ENCODE measurements at regions not wholly inside any gene's neighbourhood (a gene's known extent, or its start where the extent isn't known, plus 50 kb on each side); places are given as distances from the start of the nearest gene placed in this dataset.
"Not testable (repeated sequence)": the region's sequence is repeated elsewhere in the genome, so short reads cannot be mapped to it uniquely, and the experiment has no call there.

- no peak for DNase-seq
These were observed 311.2 kb upstream of the PRR16 start for GRCh38 chr5:120152931-120153330.

DNA sequence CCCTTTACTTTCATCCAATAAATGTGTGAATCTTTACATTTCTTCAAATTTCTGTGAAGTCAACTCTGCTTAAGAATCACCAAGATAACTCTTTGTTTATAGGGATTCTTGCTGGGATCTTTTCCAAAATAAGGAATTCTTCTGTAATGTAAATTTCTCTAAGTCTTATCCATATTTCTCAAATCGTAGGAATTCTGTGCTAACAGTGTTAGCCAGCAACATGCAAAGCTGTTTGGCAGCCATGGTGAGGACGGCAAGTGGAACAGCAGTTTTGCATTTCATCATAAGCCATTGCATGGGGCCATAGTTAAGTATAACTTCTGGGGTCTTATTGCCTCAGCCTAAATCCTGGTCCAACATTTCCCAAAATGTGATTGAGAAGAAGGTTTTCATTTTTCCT is 310.5 kb upstream of the PRR16 start:
- no peak for DNase-seq

GRCh38 chr5:120155873-120156272 is 308.2 kb upstream of the PRR16 start:
- DNase-seq = no peak

- DNase-seq = no peak
These were observed 305.9 kb upstream of the PRR16 start for GRCh38 chr5:120158211-120158610.

- DNase-seq = no peak
These were observed 304.9 kb upstream of the PRR16 start for GRCh38 chr5:120159155-120159554.

DNA sequence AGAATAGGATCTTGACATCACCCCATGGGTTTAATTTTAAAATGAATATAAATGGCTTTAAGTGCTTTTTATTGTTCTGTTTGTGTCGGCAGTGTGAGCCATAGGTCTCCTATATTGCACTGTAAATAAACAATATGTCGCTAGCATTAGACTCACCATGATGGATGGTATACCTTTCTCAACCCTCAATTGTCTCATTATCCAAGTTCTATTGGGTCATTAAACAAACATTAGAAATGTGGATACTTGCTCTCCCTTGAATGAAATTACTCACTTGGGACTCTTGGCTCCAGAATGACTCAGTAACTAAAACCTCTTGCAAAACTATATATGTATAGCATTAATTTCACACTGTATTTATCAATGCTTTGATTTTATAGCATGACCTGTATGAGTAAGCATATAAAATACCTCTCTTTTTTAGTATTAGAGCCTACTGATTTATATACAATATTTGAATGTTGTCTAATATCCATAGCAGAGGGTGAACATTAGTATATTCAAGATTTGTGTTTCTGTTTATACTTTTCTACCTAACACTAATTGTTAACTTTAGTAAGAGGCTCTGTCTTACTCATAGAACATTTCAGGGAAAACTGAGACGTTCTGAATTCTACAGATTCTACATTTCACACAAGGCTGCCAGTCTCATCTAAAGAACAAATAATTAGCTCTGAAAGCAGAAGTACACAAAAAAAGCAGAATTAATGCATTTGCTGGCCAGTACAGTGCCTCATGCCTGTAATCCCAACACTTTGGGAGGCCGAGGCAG is 303.8 kb upstream of the PRR16 start:
- DNase-seq = peak; percentile 20

GRCh38 chr5:120162321-120162720 is 301.8 kb upstream of the PRR16 start:
- DNase-seq = no peak

DNA sequence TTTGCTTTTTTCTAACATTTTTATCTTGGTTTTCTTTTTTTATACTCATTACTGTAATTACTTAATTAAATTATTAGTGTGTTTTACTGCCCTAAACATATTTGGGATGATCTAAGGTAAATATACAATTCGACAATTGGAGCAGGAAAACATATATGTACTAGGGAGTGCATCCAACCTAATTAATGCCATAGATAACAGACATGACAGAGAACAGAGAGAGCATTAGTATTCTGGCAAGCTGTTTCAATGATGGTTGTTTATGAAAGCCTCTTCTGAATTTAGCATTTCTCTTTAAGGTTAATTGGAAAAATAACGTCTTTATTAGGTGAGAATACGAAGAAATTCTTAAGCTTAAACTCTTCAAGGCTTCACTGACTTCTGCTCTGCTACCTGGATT is 300.1 kb upstream of the PRR16 start:
- no peak for DNase-seq

GRCh38 chr5:120164986-120165385 is 299.1 kb upstream of the PRR16 start:
- DNase-seq = no peak

- no peak for DNase-seq
These were observed 291.0 kb upstream of the PRR16 start for GRCh38 chr5:120173125-120173524.

DNA sequence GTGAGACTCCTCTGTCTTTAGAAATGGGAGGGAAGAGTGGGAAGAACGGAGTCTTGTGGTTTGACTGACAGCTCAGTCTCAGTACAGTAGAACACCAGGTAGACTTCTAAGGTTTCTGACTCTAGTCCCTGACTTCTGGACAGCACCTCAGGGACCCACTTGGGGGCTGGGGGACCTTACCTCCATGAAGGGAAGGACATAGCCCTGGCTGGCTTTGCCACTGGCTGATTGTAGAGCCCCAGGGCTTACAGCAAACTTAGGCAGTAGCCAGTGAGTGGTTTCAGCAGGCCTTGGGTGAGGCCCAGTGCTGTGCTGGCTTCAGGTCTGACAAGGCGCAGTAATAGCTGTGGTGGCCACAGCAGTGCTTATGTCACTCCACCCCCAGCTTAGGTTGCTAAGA is 290.0 kb upstream of the PRR16 start:
- no peak for DNase-seq

DNA sequence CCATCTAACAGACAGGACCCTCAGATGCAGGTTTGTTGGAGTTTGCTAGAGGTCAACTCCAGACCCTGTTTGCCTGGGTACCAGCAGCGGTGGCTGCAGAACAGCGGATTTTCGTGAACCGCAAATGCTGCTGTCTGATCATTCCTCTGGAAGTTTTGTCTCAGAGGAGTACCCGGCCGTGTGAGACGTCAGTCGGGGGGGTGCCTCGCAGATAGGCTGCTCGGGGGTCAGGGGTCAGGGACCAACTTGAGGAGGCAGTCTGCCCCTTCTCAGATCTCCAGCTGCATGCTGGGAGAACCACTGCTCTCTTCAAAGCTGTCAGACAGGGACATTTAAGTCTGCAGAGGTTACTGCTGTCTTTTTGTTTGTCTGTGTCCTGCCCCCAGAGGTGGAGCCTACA is 282.9 kb upstream of the PRR16 start:
- not testable (repeated sequence) for DNase-seq

DNA sequence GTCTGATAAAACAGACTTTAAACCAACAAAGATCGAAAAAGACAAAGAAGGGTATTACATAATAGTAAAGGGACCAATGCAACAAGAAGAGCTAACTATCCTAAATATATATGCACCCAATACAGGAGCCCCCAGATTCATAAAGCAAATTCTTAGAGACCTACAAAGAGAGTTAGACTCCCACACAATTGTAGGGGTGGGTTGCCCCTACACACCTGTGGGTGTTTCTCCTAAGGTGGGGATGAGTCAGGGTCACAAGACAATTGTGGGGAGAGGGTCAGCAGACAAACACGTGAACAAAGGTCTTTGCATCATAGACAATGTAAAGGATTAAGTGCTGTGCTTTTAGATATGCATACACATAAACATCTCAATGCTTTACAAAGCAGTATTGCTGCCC is 269.4 kb upstream of the PRR16 start:
- DNase-seq = not testable (repeated sequence)

- DNase-seq = no peak
These were observed 264.5 kb upstream of the PRR16 start for GRCh38 chr5:120199559-120199958.

GRCh38 chr5:120207129-120207528 is 257.0 kb upstream of the PRR16 start:
- no peak for DNase-seq

- no peak for DNase-seq
These were observed 247.1 kb upstream of the PRR16 start for GRCh38 chr5:120217001-120217400.

- DNase-seq = no peak
These were observed 244.1 kb upstream of the PRR16 start for GRCh38 chr5:120219988-120220387.

DNA sequence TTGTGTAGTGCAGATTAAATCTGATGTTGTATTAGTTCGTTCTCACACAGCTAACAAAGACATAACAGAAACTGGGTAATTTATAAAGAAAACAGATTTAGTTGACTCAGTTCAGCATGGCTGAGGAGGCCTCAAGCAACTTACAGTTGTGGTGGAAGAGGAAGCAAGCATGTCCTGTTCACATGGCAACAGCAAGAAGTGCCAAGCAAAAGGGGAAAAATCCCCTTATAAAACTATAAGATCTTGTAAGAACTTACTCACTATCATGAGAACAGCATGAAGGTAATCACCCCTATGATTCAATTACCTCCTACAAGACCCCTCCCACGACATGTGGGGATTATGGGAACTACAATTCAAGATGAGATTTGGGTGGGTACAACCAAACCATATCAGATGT is 238.6 kb upstream of the PRR16 start:
- no peak for DNase-seq

- DNase-seq = peak; percentile 6
These were observed 235.7 kb upstream of the PRR16 start for GRCh38 chr5:120228262-120229031.

GRCh38 chr5:120229036-120229435 is 235.1 kb upstream of the PRR16 start:
- DNase-seq = no peak

DNA sequence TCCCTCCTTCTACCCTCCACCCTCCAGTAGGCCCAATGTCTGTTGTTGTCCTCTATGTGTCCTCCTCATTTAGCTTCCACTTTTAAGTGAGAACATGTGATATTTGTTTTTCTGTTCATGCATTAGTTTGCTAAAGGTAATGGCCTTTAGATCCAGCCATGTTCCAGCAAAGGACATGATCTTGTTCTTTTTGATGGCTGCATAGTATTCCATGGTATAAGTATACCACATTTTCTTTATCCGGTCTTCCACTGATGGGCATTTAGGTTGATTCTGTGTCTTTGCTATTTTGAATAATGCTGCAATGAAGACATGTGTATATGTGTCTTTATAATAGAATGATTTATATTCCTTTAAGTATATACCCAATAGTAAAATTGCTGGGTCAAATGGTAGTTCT is 232.5 kb upstream of the PRR16 start:
- DNase-seq = no peak

GRCh38 chr5:120236360-120236759 is 227.7 kb upstream of the PRR16 start:
- DNase-seq = no peak

DNA sequence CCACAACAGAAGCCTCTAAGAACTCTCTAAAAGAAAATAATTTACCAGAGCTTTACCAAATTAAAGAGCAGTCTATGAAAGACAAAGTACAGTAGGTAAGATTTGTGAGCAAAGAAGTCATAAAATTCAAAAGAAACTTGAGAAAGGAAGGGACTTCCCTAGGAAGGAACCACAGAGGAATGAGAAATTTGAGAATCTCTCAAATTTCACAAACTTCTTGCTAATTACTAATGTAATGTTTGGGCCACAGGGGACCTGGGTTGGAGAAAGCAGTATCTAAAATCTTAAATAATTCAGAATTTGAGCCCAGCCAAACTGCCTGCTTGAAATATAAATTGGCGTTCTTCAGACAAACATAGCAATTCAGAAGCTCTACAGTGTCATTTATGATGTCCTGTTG is 225.0 kb upstream of the PRR16 start:
- DNase-seq = no peak

DNA sequence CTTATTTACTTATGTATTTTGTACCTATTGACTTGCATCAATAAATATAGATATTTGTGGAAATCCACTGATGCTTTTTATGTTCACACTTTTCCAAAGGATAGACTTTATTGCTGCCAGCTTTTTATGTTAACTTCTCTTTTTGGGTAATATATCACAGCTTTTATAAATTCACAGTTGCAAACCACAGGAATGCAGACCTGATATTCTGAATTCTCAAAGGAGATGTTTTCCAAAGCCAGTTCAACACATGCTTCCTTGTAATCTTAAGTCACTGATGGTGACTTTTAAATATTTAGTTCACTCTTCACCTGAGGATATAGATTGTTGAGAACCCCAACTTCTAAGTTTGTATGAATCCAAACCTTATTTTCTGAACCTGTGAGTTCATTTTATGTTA is 223.4 kb upstream of the PRR16 start:
- no peak for DNase-seq

GRCh38 chr5:120241400-120241799 is 222.7 kb upstream of the PRR16 start:
- DNase-seq = no peak

Data from NCI-H226 (cell line).